SK-MEL-5 (cell line): ENCODE measurements at regions not wholly inside any gene's neighbourhood (a gene's known extent, or its start where the extent isn't known, plus 50 kb on each side); places are given as distances from the start of the nearest gene placed in this dataset.

Source experiments
- DNase-seq: peaks from one replicate; pipeline ENCODE4 v3.0.0-alpha.2; 2016; ENCODE audit warnings: low read depth, low spot score
- in situ Hi-C: cut with HindIII; loops from 2 replicates; pipeline ENCODE4 v1.10.0; 2016; ENCODE audit warnings: low sequenced_read_pairs, high pct_unique_total_duplicates, low pct_unique_long_range_greater_than_20kb

- DNase-seq = peak; percentile 30
- in situ Hi-C loops = no loop called here
Measured at GRCh38 chr17:6328279-6328678, 106.6 kb downstream of the AIPL1 start.

- peak; percentile 18 for DNase-seq
- in situ Hi-C loops = no loop called here
Measured at GRCh38 chr17:6327007-6327406, 107.9 kb downstream of the AIPL1 start.

- no peak for DNase-seq
- in situ Hi-C loops = no loop called here
Measured at GRCh38 chr17:6326483-6326882, 108.4 kb downstream of the AIPL1 start.

GRCh38 chr17:6325741-6326140 is 109.2 kb downstream of the AIPL1 start:
- DNase-seq = no peak
- in situ Hi-C loops = no loop called here

- no peak for DNase-seq
- in situ Hi-C loops = no loop called here
Measured at GRCh38 chr17:6325051-6325450, 109.9 kb downstream of the AIPL1 start.

GRCh38 chr17:6323626-6324356 is 111.1 kb downstream of the AIPL1 start:
- in situ Hi-C loops = no loop called here
- DNase-seq = peak; percentile 66

- in situ Hi-C loops = no loop called here
Measured at GRCh38 chr17:6322316-6322715, 112.6 kb downstream of the AIPL1 start.

GRCh38 chr17:6314311-6314710 is 120.6 kb downstream of the AIPL1 start:
- in situ Hi-C loops = no loop called here
- DNase-seq = no peak

More at GRCh38 chr17:6322316-6322715, 112.6 kb downstream of the AIPL1 start:
- DNase-seq = no peak

GRCh38 chr17:6313835-6314234 is 121.1 kb downstream of the AIPL1 start:
- DNase-seq = no peak
- in situ Hi-C loops = no loop called here

GRCh38 chr17:6306820-6307219 is 128.1 kb downstream of the AIPL1 start:
- in situ Hi-C loops = no loop called here
- DNase-seq = no peak

- in situ Hi-C loops = no loop called here
- no peak for DNase-seq
Measured at GRCh38 chr17:6305613-6306360, 129.1 kb downstream of the AIPL1 start.

- no peak for DNase-seq
- in situ Hi-C loops = no loop called here
Measured at GRCh38 chr17:6304894-6305612, 129.9 kb downstream of the AIPL1 start.

- DNase-seq = peak; percentile 19
- in situ Hi-C loops = no loop called here
Measured at GRCh38 chr17:6303664-6304063, 131.3 kb downstream of the AIPL1 start.

- in situ Hi-C loops = no loop called here
- no peak for DNase-seq
Measured at GRCh38 chr17:6299275-6299674, 135.6 kb downstream of the AIPL1 start.

- in situ Hi-C loops = no loop called here
- DNase-seq = no peak
Measured at GRCh38 chr17:6297960-6298359, 137.0 kb downstream of the AIPL1 start.

- DNase-seq = no peak
- in situ Hi-C loops = no loop called here
Measured at GRCh38 chr17:6297119-6297518, 137.8 kb downstream of the AIPL1 start.

- in situ Hi-C loops = no loop called here
- no peak for DNase-seq
Measured at GRCh38 chr17:6290488-6291196, 144.3 kb downstream of the AIPL1 start.

GRCh38 chr17:6286233-6286632 is 148.7 kb downstream of the AIPL1 start:
- in situ Hi-C loops = no loop called here
- peak; percentile 53 for DNase-seq
